ENCODE measurements at regions not wholly inside any gene's neighbourhood (a gene's known extent, or its start where the extent isn't known, plus 50 kb on each side); places are given as distances from the start of the nearest gene placed in this dataset.

DNA sequence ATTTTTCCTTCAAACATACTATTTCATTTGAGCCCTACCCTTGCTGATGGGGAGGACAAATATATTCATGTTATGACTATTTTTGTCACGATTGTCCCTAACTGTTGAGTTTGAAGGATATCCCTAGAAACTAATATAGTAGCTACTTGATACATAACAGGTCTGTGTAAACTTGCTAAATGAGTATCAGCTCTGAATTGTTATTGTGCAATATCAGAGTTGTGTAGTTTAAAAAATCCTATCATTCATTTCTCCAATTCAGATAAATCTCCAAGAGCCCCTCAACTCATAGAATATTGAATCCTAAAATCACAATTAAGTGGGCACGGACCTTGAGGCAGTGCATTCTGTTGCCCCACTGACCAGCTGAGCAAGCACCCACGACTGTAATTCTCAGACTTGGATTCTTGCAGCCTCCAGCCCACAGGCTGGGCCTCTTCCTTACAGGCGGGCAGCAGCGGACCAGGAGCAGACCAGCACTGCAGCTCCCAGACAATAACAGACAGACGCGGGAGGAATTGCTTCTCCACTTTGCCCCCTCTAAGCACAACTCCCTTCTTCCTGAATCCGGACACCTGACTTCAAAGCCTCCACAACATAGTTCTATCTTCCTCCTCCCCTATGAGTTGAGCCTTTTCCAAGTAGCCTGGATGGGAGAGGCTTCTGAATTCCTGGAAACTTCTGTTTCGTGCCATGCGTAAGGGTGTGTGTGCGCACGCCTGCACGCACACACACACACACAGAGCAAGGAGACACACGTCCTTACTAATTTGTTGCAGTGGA lies 337.6 kb upstream of the ARGLU1 start:
- DNase-seq = no peak
- Histone ChIP-seq H3K9me3 (no peaks in the 10 kb centered on the region), H3K27me3 (no peaks in the 10 kb centered on the region), H3K4me3 (replicated peaks in 1 of 3) (no peak overlapping the region), H3K4me1 (no peaks in the 10 kb centered on the region), H3K36me3 (no peaks in the 10 kb centered on the region), H3K27ac (no peak overlapping the region)
- 73% methylated on average over 14 of the region's 14 CpGs for WGBS, 2 donors
- intact Hi-C loops (cut with DNase I) = no loop called here
- TF ChIP-seq POLR2A (IDR thresholded peaks at IDR 0.05) = no peak
- TF ChIP-seq, protein P1, sequence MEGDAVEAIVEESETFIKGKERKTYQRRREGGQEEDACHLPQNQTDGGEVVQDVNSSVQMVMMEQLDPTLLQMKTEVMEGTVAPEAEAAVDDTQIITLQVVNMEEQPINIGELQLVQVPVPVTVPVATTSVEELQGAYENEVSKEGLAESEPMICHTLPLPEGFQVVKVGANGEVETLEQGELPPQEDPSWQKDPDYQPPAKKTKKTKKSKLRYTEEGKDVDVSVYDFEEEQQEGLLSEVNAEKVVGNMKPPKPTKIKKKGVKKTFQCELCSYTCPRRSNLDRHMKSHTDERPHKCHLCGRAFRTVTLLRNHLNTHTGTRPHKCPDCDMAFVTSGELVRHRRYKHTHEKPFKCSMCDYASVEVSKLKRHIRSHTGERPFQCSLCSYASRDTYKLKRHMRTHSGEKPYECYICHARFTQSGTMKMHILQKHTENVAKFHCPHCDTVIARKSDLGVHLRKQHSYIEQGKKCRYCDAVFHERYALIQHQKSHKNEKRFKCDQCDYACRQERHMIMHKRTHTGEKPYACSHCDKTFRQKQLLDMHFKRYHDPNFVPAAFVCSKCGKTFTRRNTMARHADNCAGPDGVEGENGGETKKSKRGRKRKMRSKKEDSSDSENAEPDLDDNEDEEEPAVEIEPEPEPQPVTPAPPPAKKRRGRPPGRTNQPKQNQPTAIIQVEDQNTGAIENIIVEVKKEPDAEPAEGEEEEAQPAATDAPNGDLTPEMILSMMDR (IDR thresholded peaks at IDR 0.05) = no peak

DNA sequence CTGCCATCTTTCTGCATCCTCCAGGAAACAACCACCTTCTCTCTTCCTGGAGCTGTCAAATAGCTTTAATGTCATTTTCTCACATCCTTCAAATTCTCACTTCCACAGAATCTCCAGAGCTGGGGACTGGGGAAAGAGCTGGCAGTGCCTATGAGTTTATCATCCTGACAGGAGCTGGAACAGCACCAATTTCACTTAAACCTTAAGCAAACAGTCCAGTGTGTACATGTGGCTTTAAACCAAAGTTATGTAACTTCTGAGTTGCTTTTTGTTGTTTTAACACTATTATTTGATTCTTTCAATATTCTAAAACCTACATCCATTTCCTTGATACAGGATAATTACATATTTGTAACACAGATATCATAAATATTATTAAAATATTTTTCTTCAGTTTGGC lies 331.5 kb upstream of the ARGLU1 start:
- no peak overlapping the region for H3K27ac ChIP-seq
- intact Hi-C loops (cut with DNase I) = no loop called here
- TF ChIP-seq, protein P1 (IDR thresholded peaks at IDR 0.05) = no peak
- no peak for TF ChIP-seq POLR2A (IDR thresholded peaks at IDR 0.05)
- H3K4me3 ChIP-seq (replicated peaks in 1 of 3) = no peak overlapping the region
- no peak for DNase-seq
- no peaks in the 10 kb centered on the region for H3K36me3 ChIP-seq
- no peaks in the 10 kb centered on the region for H3K9me3 ChIP-seq
- no peaks in the 10 kb centered on the region for H3K27me3 ChIP-seq
- H3K4me1 ChIP-seq = no peaks in the 10 kb centered on the region

DNA sequence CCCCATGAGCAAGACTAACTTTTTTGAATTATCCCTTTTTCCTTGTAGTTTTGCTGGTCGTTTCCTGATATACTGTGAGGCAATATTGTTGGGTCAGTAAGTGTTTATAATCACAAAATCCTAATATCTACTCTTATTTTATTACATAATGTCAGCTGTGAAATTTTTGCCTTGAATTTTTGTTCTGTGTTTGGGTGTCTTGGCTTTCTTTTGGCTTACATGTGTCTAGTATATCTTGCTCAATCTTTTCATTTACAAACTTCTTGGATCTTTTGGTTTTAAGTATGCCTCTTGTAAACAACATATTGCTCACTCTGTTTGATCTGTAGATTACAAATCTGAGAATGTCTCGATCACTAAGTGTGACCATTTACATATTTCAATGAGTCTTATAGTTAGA lies 330.3 kb upstream of the ARGLU1 start:
- intact Hi-C loops (cut with DNase I) = no loop called here

DNA sequence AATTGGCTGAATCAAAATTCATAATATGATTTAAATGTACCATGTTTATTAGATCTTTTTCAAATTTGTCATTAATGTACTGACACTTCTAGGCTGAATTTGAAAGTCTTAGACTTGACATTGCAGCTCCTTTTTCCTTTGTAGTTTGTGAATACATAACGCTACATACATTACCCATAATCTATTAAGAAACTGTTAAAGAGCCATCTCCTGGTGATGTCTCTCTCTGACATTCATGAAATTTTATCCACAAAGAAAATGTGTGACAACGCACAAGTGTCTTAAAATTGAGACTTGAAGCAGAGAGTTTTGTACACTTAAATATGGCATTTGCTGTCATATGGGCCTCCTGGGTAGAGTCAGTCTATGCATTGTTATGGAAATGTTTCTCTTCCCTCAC lies 320.2 kb upstream of the ARGLU1 start:
- Histone ChIP-seq H3K27ac (no peak overlapping the region), H3K36me3 (no peaks in the 10 kb centered on the region), H3K4me1 (no peaks in the 10 kb centered on the region), H3K27me3 (no peaks in the 10 kb centered on the region), H3K9me3 (no peaks in the 10 kb centered on the region), H3K4me3 (replicated peaks in 1 of 3) (no peak overlapping the region)
- DNase-seq = no peak
- intact Hi-C loops (cut with DNase I) = no loop called here
- WGBS, 2 donors = 96 to 97% methylated on average over 2 of the region's 2 CpGs
- TF ChIP-seq, protein P1 (IDR thresholded peaks at IDR 0.05) = no peak
- TF ChIP-seq POLR2A (IDR thresholded peaks at IDR 0.05) = no peak

More for the DNA sequence above, 330.3 kb upstream of the ARGLU1 start:
- TF ChIP-seq, protein P1 (IDR thresholded peaks at IDR 0.05) = no peak
- TF ChIP-seq POLR2A (IDR thresholded peaks at IDR 0.05) = no peak
- Histone ChIP-seq H3K4me1 (no peaks in the 10 kb centered on the region), H3K27me3 (no peaks in the 10 kb centered on the region), H3K36me3 (no peaks in the 10 kb centered on the region), H3K27ac (no peak overlapping the region), H3K4me3 (replicated peaks in 1 of 3) (no peak overlapping the region), H3K9me3 (no peaks in the 10 kb centered on the region)
- DNase-seq = no peak
- WGBS, 2 donors = 88 to 90% methylated on average over 2 of the region's 2 CpGs

DNA sequence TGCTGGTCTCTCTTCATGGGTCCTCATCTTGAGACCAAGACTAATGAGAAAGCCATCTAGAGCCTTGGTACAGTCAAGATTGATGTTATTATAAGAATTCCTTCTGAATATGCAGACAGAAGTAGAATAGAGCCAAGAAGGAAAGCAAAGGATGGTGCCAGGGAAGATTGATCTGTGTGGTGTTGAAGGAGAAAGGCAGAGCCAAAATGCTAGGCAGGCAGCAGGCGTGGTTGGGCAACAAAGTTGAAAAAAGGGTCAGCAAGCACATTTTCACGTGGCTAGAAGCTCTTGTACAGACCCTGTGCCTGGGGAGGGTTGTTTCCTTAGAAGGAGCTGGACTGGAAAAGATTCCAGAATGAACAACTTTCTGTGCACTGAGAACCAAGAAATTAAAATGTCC lies 319.7 kb upstream of the ARGLU1 start:
- Histone ChIP-seq H3K4me1 (no peaks in the 10 kb centered on the region), H3K36me3 (no peaks in the 10 kb centered on the region), H3K27me3 (no peaks in the 10 kb centered on the region), H3K9me3 (no peaks in the 10 kb centered on the region), H3K4me3 (replicated peaks in 1 of 3) (no peak overlapping the region), H3K27ac (no peak overlapping the region)
- DNase-seq = no peak
- intact Hi-C loops (cut with DNase I) = no loop called here
- TF ChIP-seq, protein P1 (IDR thresholded peaks at IDR 0.05) = no peak
- no peak for TF ChIP-seq POLR2A (IDR thresholded peaks at IDR 0.05)
- WGBS, 2 donors = 70 to 72% methylated on average over 2 of the region's 2 CpGs

Measured in thyroid gland (tissue), 4 donors.